OCI-LY1 (cell line): ENCODE measurements at regions not wholly inside any gene's neighbourhood (a gene's known extent, or its start where the extent isn't known, plus 50 kb on each side); places are given as distances from the start of the nearest gene placed in this dataset.

ENCODE experiments used
- H2AFZ ChIP-seq: fragments of 200-600 bp; sonication (generic), shearing (Covaris generic); 2 replicates; pipeline ENCODE4 v1.6.0; 2014; ENCODE audit warnings: antibody characterized with exemption, mild to moderate bottlenecking, low read length
- H3F3A ChIP-seq: fragments of 200-600 bp; sonication (generic), shearing (Covaris generic); 2 replicates; pipeline ENCODE4 v1.6.0; 2014; ENCODE audit warnings: mild to moderate bottlenecking, antibody characterized with exemption, low read length, moderate library complexity; ENCODE audit not compliant: insufficient read depth
- H3K27ac ChIP-seq: fragments of 200-600 bp; sonication (generic); 2 replicates; pipeline ENCODE4 v1.5.1; 2014; ENCODE audit warnings: low read length, mixed run types, mild to moderate bottlenecking, low read depth; ENCODE audit not compliant: poor library complexity, severe bottlenecking
- H3K27me3 ChIP-seq: fragments of 200-600 bp; sonication (generic); 2 replicates; pipeline ENCODE4 v1.6.0; 2014; ENCODE audit warnings: antibody characterized with exemption, mild to moderate bottlenecking, low read length, moderate library complexity; ENCODE audit not compliant: insufficient read depth
- H3K36me3 ChIP-seq: fragments of 200-600 bp; sonication (generic); 2 replicates; pipeline ENCODE4 v1.6.1; 2014; ENCODE audit warnings: mild to moderate bottlenecking, antibody characterized with exemption, low read length, moderate library complexity, mixed read lengths; ENCODE audit not compliant: insufficient read depth
- H3K4me1 ChIP-seq: fragments of 200-600 bp; sonication (generic); 2 replicates; pipeline ENCODE4 v1.5.1; 2014; ENCODE audit warnings: mild to moderate bottlenecking, low read length, moderate library complexity; ENCODE audit not compliant: insufficient read depth, severe bottlenecking
- H3K4me2 ChIP-seq: fragments of 200-600 bp; sonication (generic), shearing (Covaris generic); 2 replicates; pipeline ENCODE4 v1.6.1; 2014; ENCODE audit warnings: low read length
- H3K4me3 ChIP-seq: fragments of 200-600 bp; sonication (generic); 2 replicates; pipeline ENCODE4 v1.5.1; 2014; ENCODE audit warnings: low read length, low read depth, mild to moderate bottlenecking, mixed read lengths; ENCODE audit not compliant: poor library complexity, severe bottlenecking
- H3K79me2 ChIP-seq: fragments of 200-600 bp; shearing (Covaris generic); 2 replicates; pipeline ENCODE4 v1.6.1; 2016; ENCODE audit warnings: mixed run types, low read length, mixed read lengths; ENCODE audit not compliant: insufficient read depth
- H3K9ac ChIP-seq: fragments of 200-600 bp; sonication (generic), shearing (Covaris generic); 2 replicates; pipeline ENCODE4 v1.6.1; 2014; ENCODE audit warnings: mild to moderate bottlenecking, low read length, mixed read lengths
- H3K9me2 ChIP-seq: fragments of 200-600 bp; sonication (generic), shearing (Covaris generic); 2 replicates; pipeline ENCODE4 v1.6.1; 2014; ENCODE audit warnings: low read depth, mild to moderate bottlenecking, low read length, mixed read lengths
- H3K9me3 ChIP-seq: fragments of 200-600 bp; shearing (Covaris generic); 2 replicates; pipeline ENCODE4 v1.6.1; 2014; ENCODE audit warnings: low read length, mixed read lengths
- H4K20me1 ChIP-seq: fragments of 200-600 bp; sonication (generic), shearing (Covaris generic); 2 replicates; pipeline ENCODE4 v1.6.0; 2016; ENCODE audit warnings: mild to moderate bottlenecking, low read length; ENCODE audit not compliant: insufficient read depth
- EZH2 ChIP-seq: fragments of 200-600 bp; sonication (generic), shearing (Covaris generic); IDR thresholded peaks from 2 replicates; pipeline ENCODE4 v1.8.0; 2017; ENCODE audit warnings: borderline replicate concordance, mixed run types, mild to moderate bottlenecking, antibody characterized with exemption, low read length, moderate library complexity, mixed read lengths
- TF ChIP-seq, protein P1 (sequence below): fragments of 200-600 bp; sonication (generic), shearing (Covaris generic); IDR thresholded peaks from 2 replicates; pipeline ENCODE4 v1.5.1; 2017; ENCODE audit warnings: mild to moderate bottlenecking, antibody characterized with exemption, low read length, moderate library complexity, mixed read lengths

DNA sequence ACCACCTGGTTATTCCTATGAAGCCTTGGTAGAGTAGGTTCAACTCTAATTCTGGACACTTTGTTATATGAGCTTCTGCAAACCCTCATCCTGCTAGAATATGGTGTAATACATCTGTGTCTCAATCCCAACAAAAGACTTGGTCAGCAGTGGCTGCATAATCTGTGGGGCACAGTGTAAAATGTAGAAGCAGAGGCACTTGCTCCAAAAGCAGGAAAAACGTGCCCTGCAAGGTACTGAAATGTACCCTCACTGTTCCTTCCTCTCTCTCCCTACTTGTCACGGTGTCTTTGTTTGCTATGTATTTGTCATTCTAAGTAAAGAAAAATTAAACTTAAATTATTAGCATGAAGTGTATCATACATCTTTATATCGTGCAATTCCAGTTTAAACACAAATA lies 267.9 kb downstream of the BCL11B start:
- Histone ChIP-seq H3K9ac (no peak overlapping the region), H3K27me3 (no peaks in the 10 kb centered on the region), H3K4me2 (no peak overlapping the region), H3K79me2 (no peaks in the 10 kb centered on the region), H2AFZ (no peak overlapping the region), H3K4me3 (no peak overlapping the region), H3K27ac (no peak overlapping the region), H4K20me1 (no peaks in the 10 kb centered on the region), H3K9me3 (no peaks in the 10 kb centered on the region), H3K4me1 (no peaks in the 10 kb centered on the region), H3K36me3 (no peaks in the 10 kb centered on the region), H3K9me2 (no peaks in the 10 kb centered on the region), H3F3A (no peaks in the 10 kb centered on the region)
- TF ChIP-seq, protein P1, sequence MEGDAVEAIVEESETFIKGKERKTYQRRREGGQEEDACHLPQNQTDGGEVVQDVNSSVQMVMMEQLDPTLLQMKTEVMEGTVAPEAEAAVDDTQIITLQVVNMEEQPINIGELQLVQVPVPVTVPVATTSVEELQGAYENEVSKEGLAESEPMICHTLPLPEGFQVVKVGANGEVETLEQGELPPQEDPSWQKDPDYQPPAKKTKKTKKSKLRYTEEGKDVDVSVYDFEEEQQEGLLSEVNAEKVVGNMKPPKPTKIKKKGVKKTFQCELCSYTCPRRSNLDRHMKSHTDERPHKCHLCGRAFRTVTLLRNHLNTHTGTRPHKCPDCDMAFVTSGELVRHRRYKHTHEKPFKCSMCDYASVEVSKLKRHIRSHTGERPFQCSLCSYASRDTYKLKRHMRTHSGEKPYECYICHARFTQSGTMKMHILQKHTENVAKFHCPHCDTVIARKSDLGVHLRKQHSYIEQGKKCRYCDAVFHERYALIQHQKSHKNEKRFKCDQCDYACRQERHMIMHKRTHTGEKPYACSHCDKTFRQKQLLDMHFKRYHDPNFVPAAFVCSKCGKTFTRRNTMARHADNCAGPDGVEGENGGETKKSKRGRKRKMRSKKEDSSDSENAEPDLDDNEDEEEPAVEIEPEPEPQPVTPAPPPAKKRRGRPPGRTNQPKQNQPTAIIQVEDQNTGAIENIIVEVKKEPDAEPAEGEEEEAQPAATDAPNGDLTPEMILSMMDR: no peak
- TF ChIP-seq EZH2: no peak

- H3K4me3 ChIP-seq: no peak overlapping the region
- H3K9me2 ChIP-seq: no peaks in the 10 kb centered on the region
- no peaks in the 10 kb centered on the region for H4K20me1 ChIP-seq
- H2AFZ ChIP-seq: no peak overlapping the region
- H3K27me3 ChIP-seq: no peaks in the 10 kb centered on the region
- H3K36me3 ChIP-seq: no peaks in the 10 kb centered on the region
- no peaks in the 10 kb centered on the region for H3K79me2 ChIP-seq
- no peak overlapping the region for H3K27ac ChIP-seq
- TF ChIP-seq, protein P1: no peak
- no peak for TF ChIP-seq EZH2
- H3K4me2 ChIP-seq: no peak overlapping the region
- no peak overlapping the region for H3K9ac ChIP-seq
- H3F3A ChIP-seq: no peaks in the 10 kb centered on the region
- no peaks in the 10 kb centered on the region for H3K9me3 ChIP-seq
- no peaks in the 10 kb centered on the region for H3K4me1 ChIP-seq
Observed at GRCh38 chr14:99006276-99006675, 265.7 kb downstream of the BCL11B start.

DNA sequence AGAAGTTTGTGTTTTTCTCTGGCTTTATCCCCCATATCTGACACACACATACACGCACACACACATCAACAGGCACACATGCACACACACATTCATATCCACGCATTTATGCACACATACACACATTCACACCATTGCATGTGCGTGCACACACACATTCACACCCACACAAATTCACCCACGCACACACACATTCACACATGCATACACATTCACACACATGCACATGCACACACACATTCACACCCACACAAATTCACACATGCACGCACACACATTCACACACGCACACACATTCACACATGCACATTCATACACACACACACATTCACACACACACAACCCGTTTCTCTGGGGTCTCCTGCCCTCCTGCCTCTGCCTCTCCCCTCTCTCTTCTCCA lies 264.2 kb downstream of the BCL11B start:
- no peaks in the 10 kb centered on the region for H3K4me1 ChIP-seq
- no peak overlapping the region for H3K4me2 ChIP-seq
- no peaks in the 10 kb centered on the region for H3F3A ChIP-seq
- TF ChIP-seq, protein P1: no peak
- no peak for TF ChIP-seq EZH2
- H3K9ac ChIP-seq: no peak overlapping the region
- H3K27me3 ChIP-seq: no peaks in the 10 kb centered on the region
- no peaks in the 10 kb centered on the region for H3K79me2 ChIP-seq
- H4K20me1 ChIP-seq: no peaks in the 10 kb centered on the region
- H2AFZ ChIP-seq: no peak overlapping the region
- H3K27ac ChIP-seq: no peak overlapping the region
- H3K4me3 ChIP-seq: no peak overlapping the region
- H3K36me3 ChIP-seq: no peaks in the 10 kb centered on the region
- no peaks in the 10 kb centered on the region for H3K9me2 ChIP-seq
- H3K9me3 ChIP-seq: no peaks in the 10 kb centered on the region
